BLaER1 treated with 17β-estradiol and CSF1 and Interleukin-3, amounts not matched to agents 10 nM and 100 nM (cell line): ENCODE measurements at regions not wholly inside any gene's neighbourhood (a gene's known extent, or its start where the extent isn't known, plus 50 kb on each side); places are given as distances from the start of the nearest gene placed in this dataset.

Experiments used
- H3K27ac ChIP-seq, 11 experiments: shearing (Covaris generic); formaldehyde crosslinking; 2 replicates each; pipeline ENCODE4 v1.8.1; 2022
- H3K27me3 ChIP-seq, 11 experiments: shearing (Covaris generic); formaldehyde crosslinking; 2 replicates each; pipeline ENCODE4 v1.8.1; 2022
- H3K36me3 ChIP-seq, 11 experiments: shearing (Covaris generic); formaldehyde crosslinking; 2 replicates each; pipeline ENCODE4 v1.8.1; 2022
- H3K4me1 ChIP-seq, 10 experiments: shearing (Covaris generic); formaldehyde crosslinking; 2 replicates each; pipeline ENCODE4 v1.8.1; 2022
- H3K4me2 ChIP-seq, 11 experiments: shearing (Covaris generic); formaldehyde crosslinking; 2 replicates each; pipeline ENCODE4 v1.8.1; 2022
- H3K4me3 ChIP-seq, 10 experiments: shearing (Covaris generic); formaldehyde crosslinking; 2 replicates each; pipeline ENCODE4 v1.8.1; 2022
- H3K9ac ChIP-seq, 11 experiments: shearing (Covaris generic); formaldehyde crosslinking; 2 replicates each; pipeline ENCODE4 v1.8.1; 2022
- H3K9me3 ChIP-seq, 11 experiments: shearing (Covaris generic); formaldehyde crosslinking; replicated peaks in 1 of 11; 2 replicates each; pipeline ENCODE4 v1.8.1; 2022
- H4K20me1 ChIP-seq, 11 experiments: shearing (Covaris generic); formaldehyde crosslinking; 2 replicates each; pipeline ENCODE4 v1.8.1; 2022
- Cebpa-rat ChIP-seq, 11 experiments: shearing (Covaris generic); IDR thresholded peaks; 2 replicates each; pipeline ENCODE4 v1.8.1; 2022

DNA sequence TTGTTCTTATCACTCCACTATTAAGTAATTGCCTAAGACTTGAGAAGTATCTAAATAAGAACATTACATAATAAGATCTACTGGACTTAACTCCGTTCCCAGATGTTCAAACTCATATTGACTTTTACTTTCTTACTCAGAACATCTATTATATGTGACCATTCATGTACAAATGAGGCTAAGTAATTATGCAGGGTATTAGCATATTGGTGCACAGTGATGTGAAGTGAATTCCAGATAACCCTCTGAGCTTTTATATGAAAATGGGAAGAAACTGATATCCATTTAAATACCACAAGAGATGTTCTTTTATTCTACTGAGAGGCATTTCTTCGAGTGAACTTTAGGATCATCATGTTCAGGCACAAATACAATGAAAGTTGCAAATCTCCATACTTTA lies 135.7 kb downstream of the ZPLD1 start:
- H3K36me3 ChIP-seq: no peaks in the 10 kb centered on the region
- no peak overlapping the region for H3K9ac ChIP-seq
- H4K20me1 ChIP-seq: no peaks in the 10 kb centered on the region
- no peaks in the 10 kb centered on the region for H3K27me3 ChIP-seq
- H3K4me3 ChIP-seq: no peak overlapping the region
- no peak overlapping the region for H3K27ac ChIP-seq
- H3K4me2 ChIP-seq: no peak overlapping the region
- no peaks in the 10 kb centered on the region for H3K9me3 ChIP-seq
- H3K4me1 ChIP-seq: no peaks in the 10 kb centered on the region
- no peak for TF ChIP-seq Cebpa-rat (IDR thresholded peaks at IDR 0.05)

DNA sequence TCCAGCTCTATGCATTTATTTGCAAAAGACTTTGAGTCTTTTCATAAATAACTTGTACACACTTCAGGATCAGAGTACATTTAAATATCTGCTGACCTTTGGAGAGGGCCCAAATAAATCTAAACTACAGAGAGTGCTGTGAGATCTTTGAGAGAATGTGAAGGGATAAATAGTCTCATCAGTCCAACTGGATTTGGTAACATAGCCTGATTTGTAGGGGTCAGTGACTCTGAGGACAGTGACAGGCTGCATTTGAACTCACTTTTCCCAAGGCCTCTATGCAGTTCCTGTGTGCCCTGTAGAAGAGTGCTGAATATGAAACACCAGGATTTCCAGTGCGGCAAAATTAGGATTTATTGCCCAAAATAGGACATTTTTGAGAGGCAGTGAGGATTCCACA lies 136.2 kb downstream of the ZPLD1 start:
- Histone ChIP-seq H3K27me3 (no peaks in the 10 kb centered on the region), H4K20me1 (no peaks in the 10 kb centered on the region), H3K9ac (no peak overlapping the region), H3K4me2 (no peak overlapping the region), H3K9me3 (no peaks in the 10 kb centered on the region), H3K4me1 (no peaks in the 10 kb centered on the region), H3K27ac (no peak overlapping the region), H3K36me3 (no peaks in the 10 kb centered on the region), H3K4me3 (no peak overlapping the region)
- no peak for TF ChIP-seq Cebpa-rat (IDR thresholded peaks at IDR 0.05)

DNA sequence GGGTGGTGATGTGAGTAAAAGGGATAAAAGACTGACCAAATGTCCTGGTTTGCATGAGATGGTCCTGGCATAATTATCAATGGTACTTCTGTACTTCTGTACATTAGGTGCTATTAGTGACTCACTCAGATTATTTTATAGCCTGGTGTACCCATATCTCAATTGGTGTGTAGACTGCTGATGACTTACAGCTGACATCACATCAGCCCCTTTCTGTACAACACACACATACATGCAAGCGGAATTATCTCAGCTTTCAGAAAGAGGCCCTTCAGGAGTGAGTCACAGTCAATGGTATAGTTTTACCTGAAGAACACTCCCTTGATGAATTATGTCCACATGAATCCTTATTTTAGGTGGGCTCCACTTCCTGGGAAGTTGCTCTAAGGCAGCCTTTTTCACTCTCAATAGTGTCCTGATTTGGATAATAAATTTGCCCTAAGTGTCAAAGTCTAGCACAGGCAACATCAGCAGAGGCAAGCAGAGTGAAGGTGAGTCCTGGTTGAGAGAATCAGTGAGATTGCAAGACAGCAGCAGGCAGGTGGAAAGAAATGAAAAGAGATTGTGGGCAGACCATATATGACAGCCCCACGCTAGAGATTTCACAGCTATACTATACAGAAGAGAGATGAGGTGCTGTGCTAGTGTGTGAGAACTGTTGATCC lies 137.0 kb downstream of the ZPLD1 start:
- no peaks in the 10 kb centered on the region for H3K4me1 ChIP-seq
- no peak overlapping the region for H3K9ac ChIP-seq
- H3K9me3 ChIP-seq: no peaks in the 10 kb centered on the region
- no peak overlapping the region for H3K4me3 ChIP-seq
- H3K36me3 ChIP-seq: no peaks in the 10 kb centered on the region
- no peak overlapping the region for H3K27ac ChIP-seq
- H4K20me1 ChIP-seq: no peaks in the 10 kb centered on the region
- H3K4me2 ChIP-seq: no peak overlapping the region
- TF ChIP-seq Cebpa-rat (IDR thresholded peaks at IDR 0.05): no peak
- no peaks in the 10 kb centered on the region for H3K27me3 ChIP-seq

DNA sequence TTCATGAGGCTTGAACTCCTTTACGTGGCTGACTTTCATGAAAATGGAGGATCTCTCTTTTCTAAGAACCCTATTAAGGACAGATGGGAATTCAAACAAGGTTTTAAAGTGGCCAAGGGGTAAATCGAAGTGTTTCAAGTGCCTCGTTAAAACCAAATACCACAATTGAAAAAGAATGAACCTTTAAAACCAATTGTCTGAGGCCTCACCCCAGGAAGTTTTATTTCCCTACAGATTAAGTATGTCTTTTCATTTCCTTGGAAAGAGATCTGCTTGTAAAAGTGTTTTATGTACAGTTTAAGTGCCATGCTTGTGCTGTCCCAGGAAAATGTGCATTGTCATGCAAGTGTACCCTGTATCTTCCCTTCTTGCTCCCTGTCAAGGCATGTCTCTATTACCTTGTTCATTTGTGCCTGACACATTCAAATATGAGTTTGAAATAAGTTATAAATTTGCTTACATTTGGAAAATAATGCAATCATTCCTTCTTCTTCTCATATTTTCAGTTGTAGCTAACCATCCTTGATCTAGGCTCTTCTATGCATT lies 138.7 kb downstream of the ZPLD1 start:
- TF ChIP-seq Cebpa-rat (IDR thresholded peaks at IDR 0.05): no peak
- Histone ChIP-seq H3K27me3 (no peaks in the 10 kb centered on the region), H3K36me3 (no peaks in the 10 kb centered on the region), H3K9ac (no peak overlapping the region), H3K4me1 (peaks cover 0 to 5% (median 0%) of the 10 kb centered on the region in 10 experiments; a peak in 1 of 20 replicates), H3K4me3 (no peak overlapping the region), H3K9me3 (no peaks in the 10 kb centered on the region), H4K20me1 (no peaks in the 10 kb centered on the region), H3K4me2 (no peak overlapping the region), H3K27ac (no peak overlapping the region)

DNA sequence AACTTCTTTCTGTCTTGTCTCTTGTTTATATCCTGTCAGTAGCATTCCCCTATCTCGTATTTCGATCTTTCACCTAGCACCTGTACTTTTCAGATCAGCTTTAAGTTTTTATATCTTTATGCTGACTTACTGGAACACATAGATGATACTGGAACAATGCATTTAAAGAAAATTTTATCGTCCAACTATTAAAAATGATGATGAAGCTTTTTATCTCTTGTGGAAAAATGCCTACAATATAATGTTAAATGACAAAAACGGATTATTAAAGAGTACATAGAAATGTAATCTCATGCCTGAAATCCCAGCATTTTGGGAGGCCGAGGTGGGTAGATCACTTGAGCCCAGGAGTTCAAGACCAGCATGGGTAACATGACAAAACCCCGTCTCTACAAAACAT lies 139.5 kb downstream of the ZPLD1 start:
- no peaks in the 10 kb centered on the region for H3K27me3 ChIP-seq
- H3K4me3 ChIP-seq: no peak overlapping the region
- peaks cover 0 to 5% (median 0%) of the 10 kb centered on the region in 10 experiments; a peak in 1 of 20 replicates for H3K4me1 ChIP-seq
- H3K27ac ChIP-seq: no peak overlapping the region
- no peaks in the 10 kb centered on the region for H3K9me3 ChIP-seq
- TF ChIP-seq Cebpa-rat (IDR thresholded peaks at IDR 0.05): no peak
- H3K9ac ChIP-seq: no peak overlapping the region
- no peaks in the 10 kb centered on the region for H4K20me1 ChIP-seq
- H3K4me2 ChIP-seq: no peak overlapping the region
- no peaks in the 10 kb centered on the region for H3K36me3 ChIP-seq

DNA sequence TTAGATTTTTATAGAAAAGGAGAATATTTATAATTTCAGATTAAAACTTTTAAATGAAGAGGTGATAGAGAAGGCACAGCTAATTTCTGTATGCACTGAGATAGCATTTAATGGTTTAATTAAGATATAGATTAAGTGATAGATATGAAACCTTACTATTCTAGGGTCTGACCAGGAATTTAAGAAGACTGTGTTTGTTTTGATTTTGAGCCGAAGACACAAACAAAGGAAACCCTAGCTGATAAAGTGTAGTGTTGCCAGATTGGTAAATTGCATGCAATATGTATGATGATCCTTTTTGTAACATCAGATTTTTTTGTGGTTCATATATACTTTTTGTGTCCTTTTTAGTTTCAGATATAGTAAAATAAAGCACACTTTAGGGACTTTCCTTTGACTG lies 141.8 kb downstream of the ZPLD1 start:
- peak overlapping the region in 2 of 11 experiments; percentile 13 to 17; a peak in 1 of 22 replicates for H3K4me2 ChIP-seq
- H3K27me3 ChIP-seq: no peaks in the 10 kb centered on the region
- no peaks in the 10 kb centered on the region for H3K36me3 ChIP-seq
- H4K20me1 ChIP-seq: no peaks in the 10 kb centered on the region
- H3K4me3 ChIP-seq: no peak overlapping the region
- H3K9ac ChIP-seq: no peak overlapping the region
- no peak overlapping the region for H3K27ac ChIP-seq
- peaks cover 0 to 5% (median 0%) of the 10 kb centered on the region in 10 experiments; a peak in 1 of 20 replicates for H3K4me1 ChIP-seq
- no peak for TF ChIP-seq Cebpa-rat (IDR thresholded peaks at IDR 0.05)
- no peaks in the 10 kb centered on the region for H3K9me3 ChIP-seq

DNA sequence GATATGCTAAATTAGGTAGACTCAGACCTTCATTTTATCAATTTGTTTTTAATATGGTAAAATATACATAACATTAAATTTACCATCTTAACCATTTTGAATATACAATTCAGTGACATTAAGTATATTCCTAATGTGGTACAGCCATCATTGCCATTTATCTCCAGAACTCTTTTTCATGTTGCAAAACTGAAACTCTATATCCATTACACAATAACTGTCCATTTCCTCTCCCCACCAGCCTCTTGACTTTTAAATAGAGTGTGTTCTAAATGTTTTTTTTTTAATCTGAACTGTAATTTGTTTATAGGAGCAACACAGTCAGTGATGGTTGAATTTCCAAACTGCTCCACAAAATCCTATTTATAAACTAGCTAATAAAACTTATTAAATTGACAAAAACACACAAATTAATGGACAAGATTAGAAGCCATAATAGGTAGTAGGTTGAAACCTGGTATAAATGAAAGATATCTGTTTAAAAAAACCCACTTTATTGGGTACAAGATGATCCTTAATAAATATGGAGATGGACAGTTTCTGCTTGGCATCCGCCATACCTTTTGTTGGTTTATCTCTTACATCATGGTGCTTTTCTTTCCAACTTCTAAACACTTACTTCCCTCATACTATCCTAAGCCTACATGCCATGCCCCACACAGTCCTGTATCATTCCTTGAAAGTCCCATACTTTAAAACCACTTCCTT lies 142.4 kb downstream of the ZPLD1 start:
- Histone ChIP-seq H3K9me3 (no peaks in the 10 kb centered on the region), H3K4me2 (peak overlapping the region in 2 of 11 experiments; percentile 13 to 17; a peak in 1 of 22 replicates), H3K36me3 (no peaks in the 10 kb centered on the region), H4K20me1 (no peaks in the 10 kb centered on the region), H3K9ac (no peak overlapping the region), H3K4me1 (peaks cover 0 to 5% (median 0%) of the 10 kb centered on the region in 10 experiments; a peak in 1 of 20 replicates), H3K27ac (no peak overlapping the region; a peak in 1 of 22 replicates), H3K4me3 (no peak overlapping the region), H3K27me3 (no peaks in the 10 kb centered on the region)
- no peak for TF ChIP-seq Cebpa-rat (IDR thresholded peaks at IDR 0.05)

DNA sequence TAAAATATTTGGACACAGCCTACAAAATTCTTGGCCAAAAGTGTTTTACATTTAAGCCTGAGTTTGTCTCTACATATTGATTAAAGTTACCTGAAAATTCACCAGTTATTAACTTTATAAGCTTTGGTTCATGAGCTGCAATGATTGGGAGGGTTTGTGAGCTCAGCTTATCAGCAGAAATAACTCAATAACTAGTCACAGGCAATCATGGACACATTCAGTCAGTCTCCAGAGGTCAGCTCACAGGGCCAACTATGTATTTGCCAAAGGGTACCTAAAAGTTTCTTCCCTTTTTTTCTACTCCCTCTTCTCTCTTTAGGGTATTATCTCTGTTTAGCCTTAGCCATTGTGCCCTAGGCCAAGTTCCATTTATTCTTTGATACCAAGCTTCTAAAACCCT lies 145.9 kb downstream of the ZPLD1 start:
- H3K4me3 ChIP-seq: no peak overlapping the region
- H4K20me1 ChIP-seq: no peaks in the 10 kb centered on the region
- no peaks in the 10 kb centered on the region for H3K36me3 ChIP-seq
- H3K9me3 ChIP-seq: no peaks in the 10 kb centered on the region
- no peak overlapping the region for H3K4me2 ChIP-seq
- no peak for TF ChIP-seq Cebpa-rat (IDR thresholded peaks at IDR 0.05)
- no peak overlapping the region for H3K9ac ChIP-seq
- peaks cover 0 to 5% (median 0%) of the 10 kb centered on the region in 10 experiments; a peak in 1 of 20 replicates for H3K4me1 ChIP-seq
- H3K27me3 ChIP-seq: no peaks in the 10 kb centered on the region
- no peak overlapping the region for H3K27ac ChIP-seq

DNA sequence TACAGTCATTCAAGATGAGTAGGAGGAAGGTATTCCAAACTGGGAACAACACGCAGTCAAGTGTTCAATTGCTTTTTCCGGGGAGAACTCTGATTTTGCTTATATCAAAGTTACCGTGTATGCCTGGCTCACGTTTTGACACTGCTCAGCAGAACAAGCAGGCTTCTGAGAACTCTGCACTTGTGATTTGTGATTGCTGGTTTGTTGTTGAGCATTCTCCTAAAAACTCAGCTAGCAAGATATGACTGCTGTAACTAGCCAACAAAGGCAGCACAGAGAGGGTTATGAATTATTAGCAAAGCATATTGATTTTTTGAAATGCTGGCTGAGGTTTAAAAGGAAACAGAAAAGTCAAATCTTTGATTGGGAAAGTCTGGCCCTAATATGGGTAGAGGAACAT lies 151.7 kb downstream of the ZPLD1 start:
- Histone ChIP-seq H3K4me3 (no peak overlapping the region), H3K4me2 (no peak overlapping the region), H4K20me1 (no peaks in the 10 kb centered on the region), H3K27ac (no peak overlapping the region), H3K9ac (no peak overlapping the region), H3K9me3 (no peaks in the 10 kb centered on the region), H3K36me3 (no peaks in the 10 kb centered on the region), H3K27me3 (no peaks in the 10 kb centered on the region), H3K4me1 (no peaks in the 10 kb centered on the region)
- no peak for TF ChIP-seq Cebpa-rat (IDR thresholded peaks at IDR 0.05)
